ENCODE measurements at regions not wholly inside any gene's neighbourhood (a gene's known extent, or its start where the extent isn't known, plus 50 kb on each side); places are given as distances from the start of the nearest gene placed in this dataset.

- DNase-seq = no peak
- peak overlapping the region; percentile 79 to 83 for H3K27ac ChIP-seq (ENCODE audit: low read depth in 2 of 2, low read length in 2 of 2)
- TF ChIP-seq CTCF (IDR thresholded peaks at IDR 0.05; ENCODE audit: borderline replicate concordance, extremely low read depth, insufficient read depth) = no peak
- intact Hi-C loops (cut with DNase I) = no loop called here
- H3K27me3 ChIP-seq (ENCODE audit: control insufficient read depth, insufficient read depth, low read length) = no peaks in the 10 kb centered on the region
- H3K4me3 ChIP-seq (ENCODE audit: low read length in 3 of 3) = no peak overlapping the region
- H3K4me1 ChIP-seq (ENCODE audit: control insufficient read depth in 2 of 3, insufficient read depth in 2 of 3, low read depth in 1 of 3, low read length in 3 of 3) = peaks cover 0 to 11% (median 0%) of the 10 kb centered on the region in 3 donors
- peak overlapping the region in 1 of 3 donors; percentile 44 for H3K9ac ChIP-seq (ENCODE audit: low read length in 3 of 3)
- no peaks in the 10 kb centered on the region for H3K9me3 ChIP-seq (ENCODE audit: control insufficient read depth in 2 of 3, insufficient read depth in 1 of 3, low read length in 3 of 3)
- no peaks in the 10 kb centered on the region for H3K36me3 ChIP-seq (ENCODE audit: control insufficient read depth in 2 of 3, insufficient read depth in 3 of 3, low read length in 3 of 3)
- no peak for FAIRE-seq
Observed at GRCh38 chr1:172977296-172978017, 73.3 kb downstream of the TNFSF18 start.

GRCh38 chr1:172978595-172978994 is 72.1 kb downstream of the TNFSF18 start:
- FAIRE-seq = no peak
- intact Hi-C loops (cut with DNase I) = no loop called here

GRCh38 chr1:172979828-172980227 is 70.9 kb downstream of the TNFSF18 start:
- no peak for DNase-seq
- H3K36me3 ChIP-seq (ENCODE audit: control insufficient read depth in 2 of 3, insufficient read depth in 3 of 3, low read length in 3 of 3) = no peaks in the 10 kb centered on the region
- TF ChIP-seq CTCF (IDR thresholded peaks at IDR 0.05; ENCODE audit: borderline replicate concordance, extremely low read depth, insufficient read depth) = no peak
- H3K27me3 ChIP-seq (ENCODE audit: control insufficient read depth, insufficient read depth, low read length) = no peaks in the 10 kb centered on the region
- H3K27ac ChIP-seq (ENCODE audit: low read depth in 2 of 2, low read length in 2 of 2) = no peak overlapping the region
- H3K9ac ChIP-seq (ENCODE audit: low read length in 3 of 3) = no peak overlapping the region
- peak; percentile 8 for FAIRE-seq
- no peaks in the 10 kb centered on the region for H3K9me3 ChIP-seq (ENCODE audit: control insufficient read depth in 2 of 3, insufficient read depth in 1 of 3, low read length in 3 of 3)
- H3K4me1 ChIP-seq (ENCODE audit: control insufficient read depth in 2 of 3, insufficient read depth in 2 of 3, low read depth in 1 of 3, low read length in 3 of 3) = peaks cover 0 to 11% (median 0%) of the 10 kb centered on the region in 3 donors
- intact Hi-C loops (cut with DNase I) = no loop called here
- no peak overlapping the region for H3K4me3 ChIP-seq (ENCODE audit: low read length in 3 of 3)

More at GRCh38 chr1:172978595-172978994, 72.1 kb downstream of the TNFSF18 start:
- DNase-seq = no peak
- Histone ChIP-seq H3K36me3 (ENCODE audit: control insufficient read depth in 2 of 3, insufficient read depth in 3 of 3, low read length in 3 of 3) (no peaks in the 10 kb centered on the region), H3K27me3 (ENCODE audit: control insufficient read depth, insufficient read depth, low read length) (no peaks in the 10 kb centered on the region), H3K27ac (ENCODE audit: low read depth in 2 of 2, low read length in 2 of 2) (no peak overlapping the region), H3K9ac (ENCODE audit: low read length in 3 of 3) (no peak overlapping the region), H3K4me3 (ENCODE audit: low read length in 3 of 3) (no peak overlapping the region), H3K9me3 (ENCODE audit: control insufficient read depth in 2 of 3, insufficient read depth in 1 of 3, low read length in 3 of 3) (no peaks in the 10 kb centered on the region), H3K4me1 (ENCODE audit: control insufficient read depth in 2 of 3, insufficient read depth in 2 of 3, low read depth in 1 of 3, low read length in 3 of 3) (peaks cover 0 to 11% (median 0%) of the 10 kb centered on the region in 3 donors)
- no peak for TF ChIP-seq CTCF (IDR thresholded peaks at IDR 0.05; ENCODE audit: borderline replicate concordance, extremely low read depth, insufficient read depth)
